ENCODE measurements at regions not wholly inside any gene's neighbourhood (a gene's known extent, or its start where the extent isn't known, plus 50 kb on each side); places are given as distances from the start of the nearest gene placed in this dataset.
"Not testable (repeated sequence)": the region's sequence is repeated elsewhere in the genome, so short reads cannot be mapped to it uniquely, and the experiment has no call there.

- H3K27ac Mint-ChIP-seq = not testable (repeated sequence)
Measured at GRCh38 chrX:134045372-134045771, 60.0 kb upstream of the GPC3 start.

GRCh38 chrX:134067107-134067506, 81.7 kb upstream of the GPC3 start:
- not testable (repeated sequence) for H3K27me3 Mint-ChIP-seq (ENCODE audit: low read depth)

More at GRCh38 chrX:134045372-134045771, 60.0 kb upstream of the GPC3 start:
- not testable (repeated sequence) for H3K4me3 Mint-ChIP-seq; H3K4me1 Mint-ChIP-seq (ENCODE audit: low read depth); H3K36me3 Mint-ChIP-seq (ENCODE audit: low read depth); H3K9me3 Mint-ChIP-seq; H3K27me3 Mint-ChIP-seq (ENCODE audit: low read depth)

GRCh38 chrX:134071899-134072298, 86.5 kb upstream of the GPC3 start:
- not testable (repeated sequence) for H3K27ac Mint-ChIP-seq; H3K4me3 Mint-ChIP-seq; H3K36me3 Mint-ChIP-seq (ENCODE audit: low read depth); H3K9me3 Mint-ChIP-seq; H3K27me3 Mint-ChIP-seq (ENCODE audit: low read depth); H3K4me1 Mint-ChIP-seq (ENCODE audit: low read depth)

More at GRCh38 chrX:134067107-134067506, 81.7 kb upstream of the GPC3 start:
- not testable (repeated sequence) for H3K4me3 Mint-ChIP-seq; H3K4me1 Mint-ChIP-seq (ENCODE audit: low read depth); H3K27ac Mint-ChIP-seq; H3K9me3 Mint-ChIP-seq; H3K36me3 Mint-ChIP-seq (ENCODE audit: low read depth)

GRCh38 chrX:134073341-134073740, 87.9 kb upstream of the GPC3 start:
- no peaks in the 10 kb centered on the region for H3K4me1 Mint-ChIP-seq (ENCODE audit: low read depth)
- no peak overlapping the region for H3K27ac Mint-ChIP-seq
- no peaks in the 10 kb centered on the region for H3K36me3 Mint-ChIP-seq (ENCODE audit: low read depth)
- H3K27me3 Mint-ChIP-seq (ENCODE audit: low read depth) = no peaks in the 10 kb centered on the region
- H3K9me3 Mint-ChIP-seq = no peaks in the 10 kb centered on the region
- H3K4me3 Mint-ChIP-seq = no peak overlapping the region

GRCh38 chrX:134074151-134074550, 88.8 kb upstream of the GPC3 start:
- Mint-ChIP-seq H3K9me3 (no peaks in the 10 kb centered on the region), H3K27me3 (ENCODE audit: low read depth) (no peaks in the 10 kb centered on the region), H3K4me1 (ENCODE audit: low read depth) (no peaks in the 10 kb centered on the region), H3K27ac (no peak overlapping the region), H3K4me3 (no peak overlapping the region), H3K36me3 (ENCODE audit: low read depth) (no peaks in the 10 kb centered on the region)

- H3K27me3 Mint-ChIP-seq (ENCODE audit: low read depth) = no peaks in the 10 kb centered on the region
- H3K9me3 Mint-ChIP-seq = no peaks in the 10 kb centered on the region
- H3K27ac Mint-ChIP-seq = no peak overlapping the region
Measured at GRCh38 chrX:134075894-134076718, 90.7 kb upstream of the GPC3 start.

GRCh38 chrX:134095366-134095765, 110.0 kb upstream of the GPC3 start:
- Mint-ChIP-seq H3K9me3 (no peaks in the 10 kb centered on the region), H3K27ac (no peak overlapping the region), H3K36me3 (ENCODE audit: low read depth) (peaks cover 2% of the 10 kb centered on the region), H3K4me3 (no peak overlapping the region), H3K4me1 (ENCODE audit: low read depth) (no peaks in the 10 kb centered on the region), H3K27me3 (ENCODE audit: low read depth) (no peaks in the 10 kb centered on the region)

More at GRCh38 chrX:134075894-134076718, 90.7 kb upstream of the GPC3 start:
- H3K4me1 Mint-ChIP-seq (ENCODE audit: low read depth) = no peaks in the 10 kb centered on the region
- H3K36me3 Mint-ChIP-seq (ENCODE audit: low read depth) = no peaks in the 10 kb centered on the region
- no peak overlapping the region for H3K4me3 Mint-ChIP-seq

GRCh38 chrX:134101636-134102035, 116.2 kb upstream of the GPC3 start:
- Mint-ChIP-seq H3K27ac (no peak overlapping the region), H3K9me3 (no peaks in the 10 kb centered on the region), H3K4me3 (no peak overlapping the region), H3K36me3 (ENCODE audit: low read depth) (peaks cover 2% of the 10 kb centered on the region), H3K27me3 (ENCODE audit: low read depth) (no peaks in the 10 kb centered on the region), H3K4me1 (ENCODE audit: low read depth) (no peaks in the 10 kb centered on the region)

- H3K9me3 Mint-ChIP-seq = peaks cover 6% of the 10 kb centered on the region
- no peak overlapping the region for H3K4me3 Mint-ChIP-seq
- no peak overlapping the region for H3K27ac Mint-ChIP-seq
- peaks cover 3% of the 10 kb centered on the region for H3K4me1 Mint-ChIP-seq (ENCODE audit: low read depth)
- H3K27me3 Mint-ChIP-seq (ENCODE audit: low read depth) = peaks cover 7% of the 10 kb centered on the region
- H3K36me3 Mint-ChIP-seq (ENCODE audit: low read depth) = no peaks in the 10 kb centered on the region
Measured at GRCh38 chrX:134115270-134115669, 121.7 kb upstream of the CCDC160 start.

GRCh38 chrX:134137341-134137740, 99.6 kb upstream of the CCDC160 start:
- Mint-ChIP-seq H3K4me3 (no peak overlapping the region), H3K27ac (no peak overlapping the region), H3K36me3 (ENCODE audit: low read depth) (no peaks in the 10 kb centered on the region), H3K9me3 (no peaks in the 10 kb centered on the region), H3K4me1 (ENCODE audit: low read depth) (no peaks in the 10 kb centered on the region), H3K27me3 (ENCODE audit: low read depth) (peaks cover 10% of the 10 kb centered on the region)

GRCh38 chrX:134139090-134139489, 97.9 kb upstream of the CCDC160 start:
- no peak overlapping the region for H3K27ac Mint-ChIP-seq
- H3K36me3 Mint-ChIP-seq (ENCODE audit: low read depth) = no peaks in the 10 kb centered on the region
- H3K27me3 Mint-ChIP-seq (ENCODE audit: low read depth) = peaks cover 10% of the 10 kb centered on the region
- no peaks in the 10 kb centered on the region for H3K9me3 Mint-ChIP-seq
- H3K4me1 Mint-ChIP-seq (ENCODE audit: low read depth) = peaks cover 2% of the 10 kb centered on the region
- no peak overlapping the region for H3K4me3 Mint-ChIP-seq

GRCh38 chrX:134144231-134144630, 92.8 kb upstream of the CCDC160 start:
- H3K4me3 Mint-ChIP-seq = no peak overlapping the region
- H3K27me3 Mint-ChIP-seq (ENCODE audit: low read depth) = peaks cover 10% of the 10 kb centered on the region
- no peaks in the 10 kb centered on the region for H3K36me3 Mint-ChIP-seq (ENCODE audit: low read depth)
- peaks cover 4% of the 10 kb centered on the region for H3K4me1 Mint-ChIP-seq (ENCODE audit: low read depth)
- H3K27ac Mint-ChIP-seq = no peak overlapping the region
- H3K9me3 Mint-ChIP-seq = no peaks in the 10 kb centered on the region

- H3K27me3 Mint-ChIP-seq (ENCODE audit: low read depth) = no peaks in the 10 kb centered on the region
Measured at GRCh38 chrX:134146493-134146892, 90.5 kb upstream of the CCDC160 start.

GRCh38 chrX:134148172-134148692, 88.8 kb upstream of the CCDC160 start:
- H3K27ac Mint-ChIP-seq = no peak overlapping the region
- no peak overlapping the region for H3K4me3 Mint-ChIP-seq
- no peaks in the 10 kb centered on the region for H3K9me3 Mint-ChIP-seq
- H3K27me3 Mint-ChIP-seq (ENCODE audit: low read depth) = no peaks in the 10 kb centered on the region
- no peaks in the 10 kb centered on the region for H3K36me3 Mint-ChIP-seq (ENCODE audit: low read depth)
- peaks cover 4% of the 10 kb centered on the region for H3K4me1 Mint-ChIP-seq (ENCODE audit: low read depth)

More at GRCh38 chrX:134146493-134146892, 90.5 kb upstream of the CCDC160 start:
- H3K9me3 Mint-ChIP-seq = no peaks in the 10 kb centered on the region
- peaks cover 4% of the 10 kb centered on the region for H3K4me1 Mint-ChIP-seq (ENCODE audit: low read depth)
- no peak overlapping the region for H3K4me3 Mint-ChIP-seq
- H3K36me3 Mint-ChIP-seq (ENCODE audit: low read depth) = no peaks in the 10 kb centered on the region
- no peak overlapping the region for H3K27ac Mint-ChIP-seq

GRCh38 chrX:134158821-134159512, 78.0 kb upstream of the CCDC160 start:
- H3K4me3 Mint-ChIP-seq = no peak overlapping the region
- H3K27me3 Mint-ChIP-seq (ENCODE audit: low read depth) = no peaks in the 10 kb centered on the region
- H3K36me3 Mint-ChIP-seq (ENCODE audit: low read depth) = no peaks in the 10 kb centered on the region
- peaks cover 13% of the 10 kb centered on the region for H3K4me1 Mint-ChIP-seq (ENCODE audit: low read depth)
- peak overlapping the region; percentile 20 for H3K27ac Mint-ChIP-seq
- no peaks in the 10 kb centered on the region for H3K9me3 Mint-ChIP-seq
